ENCODE measurements at regions not wholly inside any gene's neighbourhood (a gene's known extent, or its start where the extent isn't known, plus 50 kb on each side); places are given as distances from the start of the nearest gene placed in this dataset.

DNA sequence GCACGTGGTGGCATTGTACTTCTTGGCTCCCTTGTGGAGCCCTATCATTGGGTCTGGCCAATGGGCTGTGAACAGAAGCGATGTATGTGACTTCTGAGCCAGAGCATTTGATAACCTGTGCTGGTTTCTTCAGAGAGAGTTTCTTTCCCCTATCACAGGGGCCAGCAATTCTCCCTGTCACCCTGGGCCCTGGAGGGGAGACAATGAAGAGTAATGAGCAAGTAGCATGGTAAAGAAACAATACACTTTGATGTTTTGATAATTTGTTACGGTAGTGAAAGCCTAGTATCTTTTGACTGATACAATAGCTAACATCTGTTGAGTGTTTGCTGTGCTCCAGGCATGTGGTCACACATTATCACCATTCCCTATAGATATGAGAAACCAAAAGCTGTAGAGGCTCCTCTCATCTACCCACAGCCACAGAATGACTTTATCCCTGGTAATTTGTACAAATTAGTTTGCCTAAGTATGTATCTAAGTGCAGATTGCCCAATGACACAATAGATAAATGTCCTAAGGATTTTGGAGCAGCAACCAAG lies 113.4 kb upstream of the SVIL start:
- Histone ChIP-seq H3K27me3 (ENCODE audit: control insufficient read depth in 2 of 2, insufficient read depth in 2 of 2, low read length in 2 of 2) (no peaks in the 10 kb centered on the region), H3K9ac (ENCODE audit: low read depth in 1 of 2, low read length in 2 of 2) (no peak overlapping the region), H3K9me3 (ENCODE audit: control insufficient read depth in 2 of 2, low read length in 2 of 2) (no peaks in the 10 kb centered on the region), H3K4me1 (ENCODE audit: control insufficient read depth in 2 of 2, insufficient read depth in 2 of 2, low read length in 2 of 2) (no peaks in the 10 kb centered on the region), H3K36me3 (ENCODE audit: control insufficient read depth in 2 of 2, insufficient read depth in 2 of 2, low read length in 2 of 2) (no peaks in the 10 kb centered on the region), H3K4me3 (ENCODE audit: low read length in 2 of 2) (no peak overlapping the region), H3K27ac (ENCODE audit: low read depth in 2 of 2, low read length in 2 of 2) (no peak overlapping the region)

DNA sequence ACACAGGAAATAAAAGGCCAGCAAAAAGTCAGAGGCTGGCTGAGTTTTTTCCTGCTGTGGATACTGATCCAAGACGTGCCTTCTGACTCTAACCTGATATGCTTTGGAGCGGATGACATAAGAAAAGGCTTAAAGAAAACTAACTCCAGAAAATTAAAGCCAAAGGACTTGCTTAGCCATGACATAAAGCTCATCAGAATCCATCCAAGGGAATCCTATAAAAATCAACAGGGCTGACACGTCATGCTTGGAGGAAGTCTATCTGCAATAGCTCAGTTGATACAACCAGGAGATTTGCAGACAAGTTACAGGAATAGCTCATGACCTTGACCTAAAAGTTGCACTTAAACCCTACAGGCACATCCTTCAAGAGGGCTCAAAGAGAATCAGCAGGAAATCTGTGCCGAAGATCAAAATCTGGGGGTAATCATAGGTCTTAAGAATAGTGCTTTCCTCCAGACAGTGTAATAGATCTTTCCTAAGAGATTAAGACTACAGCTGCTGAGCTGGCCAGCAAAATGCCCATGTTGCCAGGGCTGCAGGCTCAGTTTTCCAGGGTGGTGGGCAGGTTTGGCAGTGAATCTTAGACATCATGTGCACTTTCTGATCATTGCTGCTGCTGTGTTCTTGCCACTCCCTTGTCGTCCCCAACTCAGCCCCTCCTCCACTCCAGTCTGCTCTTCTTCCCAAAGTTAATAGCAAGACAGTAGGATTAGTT lies 111.5 kb upstream of the SVIL start:
- H3K4me3 ChIP-seq (ENCODE audit: low read length in 2 of 2): no peak overlapping the region
- H3K27me3 ChIP-seq (ENCODE audit: control insufficient read depth in 2 of 2, insufficient read depth in 2 of 2, low read length in 2 of 2): no peaks in the 10 kb centered on the region
- H3K9ac ChIP-seq (ENCODE audit: low read depth in 1 of 2, low read length in 2 of 2): no peak overlapping the region
- H3K4me1 ChIP-seq (ENCODE audit: control insufficient read depth in 2 of 2, insufficient read depth in 2 of 2, low read length in 2 of 2): no peaks in the 10 kb centered on the region
- no peaks in the 10 kb centered on the region for H3K36me3 ChIP-seq (ENCODE audit: control insufficient read depth in 2 of 2, insufficient read depth in 2 of 2, low read length in 2 of 2)
- no peaks in the 10 kb centered on the region for H3K9me3 ChIP-seq (ENCODE audit: control insufficient read depth in 2 of 2, low read length in 2 of 2)
- no peak overlapping the region for H3K27ac ChIP-seq (ENCODE audit: low read depth in 2 of 2, low read length in 2 of 2)

- Histone ChIP-seq H3K36me3 (ENCODE audit: control insufficient read depth in 2 of 2, insufficient read depth in 2 of 2, low read length in 2 of 2) (no peaks in the 10 kb centered on the region), H3K27me3 (ENCODE audit: control insufficient read depth in 2 of 2, insufficient read depth in 2 of 2, low read length in 2 of 2) (no peaks in the 10 kb centered on the region), H3K9ac (ENCODE audit: low read depth in 1 of 2, low read length in 2 of 2) (no peak overlapping the region), H3K9me3 (ENCODE audit: control insufficient read depth in 2 of 2, low read length in 2 of 2) (no peaks in the 10 kb centered on the region), H3K4me3 (ENCODE audit: low read length in 2 of 2) (no peak overlapping the region), H3K4me1 (ENCODE audit: control insufficient read depth in 2 of 2, insufficient read depth in 2 of 2, low read length in 2 of 2) (peaks cover 0 to 4% of the 10 kb centered on the region in 2 donors), H3K27ac (ENCODE audit: low read depth in 2 of 2, low read length in 2 of 2) (no peak overlapping the region)
Observed at GRCh38 chr10:29740981-29741545, 106.3 kb upstream of the SVIL start.

GRCh38 chr10:29738341-29738740 lies 103.6 kb upstream of the SVIL start:
- H3K4me3 ChIP-seq (ENCODE audit: low read length in 2 of 2): no peak overlapping the region
- H3K4me1 ChIP-seq (ENCODE audit: control insufficient read depth in 2 of 2, insufficient read depth in 2 of 2, low read length in 2 of 2): peaks cover 9 to 12% of the 10 kb centered on the region in 2 donors
- H3K27me3 ChIP-seq (ENCODE audit: control insufficient read depth in 2 of 2, insufficient read depth in 2 of 2, low read length in 2 of 2): no peaks in the 10 kb centered on the region
- H3K27ac ChIP-seq (ENCODE audit: low read depth in 2 of 2, low read length in 2 of 2): no peak overlapping the region
- H3K9me3 ChIP-seq (ENCODE audit: control insufficient read depth in 2 of 2, low read length in 2 of 2): no peaks in the 10 kb centered on the region
- no peak overlapping the region for H3K9ac ChIP-seq (ENCODE audit: low read depth in 1 of 2, low read length in 2 of 2)
- H3K36me3 ChIP-seq (ENCODE audit: control insufficient read depth in 2 of 2, insufficient read depth in 2 of 2, low read length in 2 of 2): no peaks in the 10 kb centered on the region

GRCh38 chr10:29737074-29737593 lies 102.4 kb upstream of the SVIL start:
- Histone ChIP-seq H3K4me1 (ENCODE audit: control insufficient read depth in 2 of 2, insufficient read depth in 2 of 2, low read length in 2 of 2) (peaks cover 9 to 12% of the 10 kb centered on the region in 2 donors), H3K27ac (ENCODE audit: low read depth in 2 of 2, low read length in 2 of 2) (peak overlapping the region in 1 of 2 donors; percentile 28)

GRCh38 chr10:29736366-29737073 lies 101.7 kb upstream of the SVIL start:
- no peaks in the 10 kb centered on the region for H3K9me3 ChIP-seq (ENCODE audit: control insufficient read depth in 2 of 2, low read length in 2 of 2)
- H3K36me3 ChIP-seq (ENCODE audit: control insufficient read depth in 2 of 2, insufficient read depth in 2 of 2, low read length in 2 of 2): no peaks in the 10 kb centered on the region
- no peaks in the 10 kb centered on the region for H3K27me3 ChIP-seq (ENCODE audit: control insufficient read depth in 2 of 2, insufficient read depth in 2 of 2, low read length in 2 of 2)
- peaks cover 9 to 17% of the 10 kb centered on the region in 2 donors for H3K4me1 ChIP-seq (ENCODE audit: control insufficient read depth in 2 of 2, insufficient read depth in 2 of 2, low read length in 2 of 2)
- peak overlapping the region; percentile 87 to 90 for H3K27ac ChIP-seq (ENCODE audit: low read depth in 2 of 2, low read length in 2 of 2)
- H3K4me3 ChIP-seq (ENCODE audit: low read length in 2 of 2): peak overlapping the region; percentile 78 to 80
- peak overlapping the region; percentile 70 to 78 for H3K9ac ChIP-seq (ENCODE audit: low read depth in 1 of 2, low read length in 2 of 2)

More at GRCh38 chr10:29737074-29737593, 102.4 kb upstream of the SVIL start:
- Histone ChIP-seq H3K27me3 (ENCODE audit: control insufficient read depth in 2 of 2, insufficient read depth in 2 of 2, low read length in 2 of 2) (no peaks in the 10 kb centered on the region), H3K9me3 (ENCODE audit: control insufficient read depth in 2 of 2, low read length in 2 of 2) (no peaks in the 10 kb centered on the region), H3K9ac (ENCODE audit: low read depth in 1 of 2, low read length in 2 of 2) (peak overlapping the region in 1 of 2 donors; percentile 78), H3K4me3 (ENCODE audit: low read length in 2 of 2) (peak overlapping the region; percentile 78 to 80), H3K36me3 (ENCODE audit: control insufficient read depth in 2 of 2, insufficient read depth in 2 of 2, low read length in 2 of 2) (no peaks in the 10 kb centered on the region)

GRCh38 chr10:29735628-29736365 lies 101.0 kb upstream of the SVIL start:
- Histone ChIP-seq H3K4me3 (ENCODE audit: low read length in 2 of 2) (peak overlapping the region; percentile 78 to 80), H3K9me3 (ENCODE audit: control insufficient read depth in 2 of 2, low read length in 2 of 2) (no peaks in the 10 kb centered on the region), H3K27ac (ENCODE audit: low read depth in 2 of 2, low read length in 2 of 2) (peak overlapping the region; percentile 87 to 90), H3K36me3 (ENCODE audit: control insufficient read depth in 2 of 2, insufficient read depth in 2 of 2, low read length in 2 of 2) (no peaks in the 10 kb centered on the region), H3K27me3 (ENCODE audit: control insufficient read depth in 2 of 2, insufficient read depth in 2 of 2, low read length in 2 of 2) (no peaks in the 10 kb centered on the region), H3K4me1 (ENCODE audit: control insufficient read depth in 2 of 2, insufficient read depth in 2 of 2, low read length in 2 of 2) (peaks cover 15 to 21% of the 10 kb centered on the region in 2 donors), H3K9ac (ENCODE audit: low read depth in 1 of 2, low read length in 2 of 2) (peak overlapping the region; percentile 70 to 78)

DNA sequence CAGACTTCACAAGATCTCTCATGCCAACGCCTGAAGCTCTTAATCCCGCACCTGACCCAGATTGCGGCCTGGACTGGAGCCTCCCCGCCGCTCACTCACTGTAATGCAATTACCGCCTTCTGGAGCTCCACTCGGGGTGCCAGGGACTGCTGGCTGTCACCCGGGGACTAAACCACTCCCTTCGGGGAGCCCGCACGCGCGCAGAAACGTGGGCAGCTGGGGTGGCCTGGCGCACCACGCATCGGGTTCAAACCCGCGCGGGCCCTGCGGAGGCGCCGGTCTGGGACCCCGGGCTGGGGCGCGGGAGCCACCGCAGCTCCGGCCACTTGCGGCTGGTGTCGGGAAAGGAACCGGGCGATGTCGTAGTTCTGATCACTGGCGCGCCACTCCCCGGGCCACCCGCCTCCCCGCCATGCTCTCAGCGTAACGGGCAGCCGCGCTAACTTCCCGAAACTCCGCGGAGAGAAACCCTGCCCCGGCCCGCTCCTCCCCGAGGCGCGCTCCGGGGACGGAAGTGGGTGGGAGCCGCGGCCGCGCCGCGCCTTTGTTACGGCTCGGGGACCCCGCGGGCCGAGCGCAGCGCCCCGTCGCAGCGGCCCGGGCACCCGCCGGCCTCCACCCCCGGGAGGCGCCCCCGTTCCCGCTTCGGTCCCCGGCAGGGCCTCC lies 100.3 kb upstream of the SVIL start:
- Histone ChIP-seq H3K4me1 (ENCODE audit: control insufficient read depth in 2 of 2, insufficient read depth in 2 of 2, low read length in 2 of 2) (peaks cover 17 to 21% of the 10 kb centered on the region in 2 donors), H3K27ac (ENCODE audit: low read depth in 2 of 2, low read length in 2 of 2) (peak overlapping the region; percentile 87 to 90), H3K9ac (ENCODE audit: low read depth in 1 of 2, low read length in 2 of 2) (peak overlapping the region; percentile 72 to 78), H3K27me3 (ENCODE audit: control insufficient read depth in 2 of 2, insufficient read depth in 2 of 2, low read length in 2 of 2) (no peaks in the 10 kb centered on the region), H3K9me3 (ENCODE audit: control insufficient read depth in 2 of 2, low read length in 2 of 2) (no peaks in the 10 kb centered on the region), H3K36me3 (ENCODE audit: control insufficient read depth in 2 of 2, insufficient read depth in 2 of 2, low read length in 2 of 2) (no peaks in the 10 kb centered on the region), H3K4me3 (ENCODE audit: low read length in 2 of 2) (peak overlapping the region; percentile 78 to 80)

DNA sequence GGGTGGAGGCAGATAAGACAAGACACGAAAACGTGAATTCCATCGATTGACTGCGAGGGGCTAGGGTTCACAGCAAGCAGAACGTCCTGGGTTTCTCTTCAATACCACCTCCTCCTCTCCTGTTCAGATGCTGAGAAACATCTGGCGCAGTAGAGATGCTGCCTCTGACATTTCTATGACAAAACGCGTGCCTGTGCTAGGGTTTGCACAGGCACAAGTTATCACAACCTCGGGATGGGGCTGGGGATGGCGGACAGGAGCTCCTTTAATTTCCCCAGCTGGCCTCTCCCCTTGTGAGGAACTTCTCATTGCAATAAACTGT lies 99.8 kb upstream of the SVIL start:
- Histone ChIP-seq H3K4me1 (ENCODE audit: control insufficient read depth in 2 of 2, insufficient read depth in 2 of 2, low read length in 2 of 2) (peaks cover 17 to 21% of the 10 kb centered on the region in 2 donors), H3K36me3 (ENCODE audit: control insufficient read depth in 2 of 2, insufficient read depth in 2 of 2, low read length in 2 of 2) (no peaks in the 10 kb centered on the region), H3K27me3 (ENCODE audit: control insufficient read depth in 2 of 2, insufficient read depth in 2 of 2, low read length in 2 of 2) (no peaks in the 10 kb centered on the region), H3K9ac (ENCODE audit: low read depth in 1 of 2, low read length in 2 of 2) (peak overlapping the region; percentile 72 to 78), H3K9me3 (ENCODE audit: control insufficient read depth in 2 of 2, low read length in 2 of 2) (no peaks in the 10 kb centered on the region), H3K27ac (ENCODE audit: low read depth in 2 of 2, low read length in 2 of 2) (peak overlapping the region; percentile 87 to 90), H3K4me3 (ENCODE audit: low read length in 2 of 2) (peak overlapping the region; percentile 78 to 80)
